ENCODE measurements at regions not wholly inside any gene's neighbourhood (a gene's known extent, or its start where the extent isn't known, plus 50 kb on each side); places are given as distances from the start of the nearest gene placed in this dataset.
"Not testable (repeated sequence)": the region's sequence is repeated elsewhere in the genome, so short reads cannot be mapped to it uniquely, and the experiment has no call there.

DNA sequence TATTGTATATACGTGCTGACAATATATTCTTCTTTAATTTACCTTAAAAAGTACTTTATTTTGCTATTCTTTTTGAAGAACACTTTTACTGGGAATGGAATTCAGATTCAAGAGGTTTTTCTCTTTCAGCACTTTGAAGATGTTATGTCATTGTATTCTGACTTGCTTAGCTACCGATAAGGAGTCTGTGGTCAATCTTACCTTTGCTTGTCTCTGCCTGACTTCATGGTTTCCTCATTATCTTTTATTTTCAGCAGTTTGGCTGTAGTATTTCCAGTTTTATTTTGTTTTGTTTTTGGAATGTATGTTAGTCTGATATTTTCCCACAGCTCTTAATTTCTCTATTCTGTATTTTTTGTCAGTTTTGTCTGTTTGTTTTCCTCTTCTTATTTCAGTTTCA, 187.9 kb upstream of the SMIM30 start:
- no peak for DNase-seq (ENCODE audit: low read depth in 2 of 2)

DNA sequence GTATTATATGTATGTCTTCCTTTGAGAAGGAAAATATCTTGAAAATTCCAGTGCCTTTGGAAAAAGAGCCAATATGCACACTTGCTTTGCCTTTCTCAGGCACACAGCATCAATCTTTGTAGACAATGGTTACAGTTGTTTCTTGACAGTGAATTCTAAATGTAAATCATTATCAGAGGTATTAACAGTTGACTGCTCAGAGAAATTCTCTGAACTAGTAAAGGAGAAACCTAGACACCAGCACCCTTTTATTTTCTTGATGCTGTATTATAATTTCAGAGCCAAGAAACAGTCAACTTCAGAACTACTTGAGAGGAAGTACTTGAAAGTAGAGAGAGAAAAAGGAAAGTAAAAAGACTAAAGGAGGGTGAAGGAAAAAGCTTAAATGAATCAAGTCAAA, 185.8 kb upstream of the SMIM30 start:
- no peak for DNase-seq (ENCODE audit: low read depth in 2 of 2)

DNA sequence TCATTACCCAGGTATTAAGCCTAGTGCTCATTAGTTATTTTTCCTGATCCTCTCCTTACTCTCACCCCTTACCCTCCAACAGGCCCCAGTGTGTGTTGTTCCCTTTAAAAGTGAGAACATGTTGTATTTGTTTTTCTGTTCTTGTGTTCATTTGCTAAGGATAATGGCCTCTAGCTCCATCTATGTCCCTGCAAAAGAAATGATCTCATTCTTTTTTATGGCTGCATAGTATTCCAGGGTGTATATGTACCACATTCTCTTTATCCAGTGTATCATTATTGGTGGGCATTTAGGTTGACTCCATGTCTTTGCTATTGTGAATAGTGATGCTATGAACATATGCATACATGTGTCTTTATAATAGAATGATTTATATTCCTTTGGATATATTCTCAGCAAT, 185.0 kb upstream of the SMIM30 start:
- DNase-seq (ENCODE audit: low read depth in 2 of 2) = not testable (repeated sequence)

DNA sequence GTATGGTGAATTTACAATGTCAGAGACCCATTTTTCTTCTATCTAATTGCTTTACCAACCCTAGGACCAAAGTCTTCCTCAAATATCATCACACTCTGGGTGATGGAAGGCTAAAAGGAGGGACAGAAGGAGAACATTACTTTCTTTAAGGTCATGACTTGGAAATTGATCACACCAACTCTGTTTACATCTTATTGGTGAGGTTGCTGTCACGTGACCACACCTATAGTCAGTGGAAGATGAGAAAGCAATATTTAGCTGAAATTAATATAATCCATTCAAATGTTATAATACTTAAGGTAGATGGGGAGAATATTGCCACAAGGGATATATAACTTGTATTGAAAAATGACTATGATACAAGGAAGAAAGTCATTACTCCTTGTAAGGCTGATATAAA, 183.6 kb upstream of the SMIM30 start:
- no peak for DNase-seq (ENCODE audit: low read depth in 2 of 2)

DNA sequence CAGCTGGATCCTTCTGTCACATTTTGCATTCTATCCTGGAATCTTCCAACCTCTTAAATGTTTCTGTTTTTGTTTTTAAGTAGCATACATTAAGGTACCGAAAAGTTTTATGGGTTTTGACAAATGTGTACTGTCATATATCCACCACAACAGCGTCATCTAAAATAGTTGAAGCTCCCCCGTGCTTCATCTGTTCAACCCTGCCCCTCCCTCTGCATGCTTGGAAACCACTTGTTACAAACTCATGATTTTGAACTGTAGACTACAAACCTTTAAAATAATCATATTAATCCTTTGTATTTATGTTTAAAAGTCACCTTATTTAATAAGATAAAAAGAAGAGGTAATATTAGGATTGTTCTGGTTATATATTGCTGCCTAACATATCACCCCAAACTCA, 182.8 kb upstream of the SMIM30 start:
- DNase-seq (ENCODE audit: low read depth in 2 of 2) = no peak

DNA sequence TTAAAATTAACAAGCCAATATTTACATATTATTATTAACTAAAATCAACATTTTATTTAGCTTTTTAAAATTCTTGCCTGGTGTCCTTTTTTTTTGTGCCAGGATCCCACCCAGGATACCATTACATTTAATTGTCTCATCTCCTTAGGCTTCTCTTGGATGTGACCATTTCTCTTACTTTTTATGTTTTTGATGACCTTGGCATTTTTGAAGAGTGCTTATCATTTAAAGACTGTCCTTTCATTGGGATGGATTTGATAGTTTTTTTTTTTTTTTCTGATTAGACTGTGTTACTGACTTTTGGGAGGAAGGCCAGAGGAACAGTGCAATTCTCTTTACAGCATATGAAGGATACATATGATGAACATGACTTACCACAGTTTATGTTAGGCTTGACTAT, 181.4 kb upstream of the SMIM30 start:
- no peak for DNase-seq (ENCODE audit: low read depth in 2 of 2)

DNA sequence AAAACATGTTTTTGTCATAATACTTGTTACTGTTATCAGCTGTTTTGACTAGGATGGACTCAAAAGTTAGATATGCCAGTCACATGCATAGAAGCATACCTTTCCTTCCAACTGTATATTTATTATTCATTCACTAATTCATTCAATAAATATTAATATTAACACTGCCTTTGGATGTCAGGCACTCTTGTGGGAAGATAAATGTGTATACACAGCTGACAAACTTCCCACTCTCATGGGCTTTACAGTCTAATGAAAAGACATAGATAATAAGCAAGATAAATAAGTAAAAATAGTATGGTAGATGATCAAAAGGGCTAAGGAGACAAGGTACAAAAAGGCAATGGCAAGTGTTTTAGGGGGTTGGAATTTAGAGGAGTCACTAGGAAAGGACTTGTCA, 180.1 kb upstream of the SMIM30 start:
- no peak for DNase-seq (ENCODE audit: low read depth in 2 of 2)

DNA sequence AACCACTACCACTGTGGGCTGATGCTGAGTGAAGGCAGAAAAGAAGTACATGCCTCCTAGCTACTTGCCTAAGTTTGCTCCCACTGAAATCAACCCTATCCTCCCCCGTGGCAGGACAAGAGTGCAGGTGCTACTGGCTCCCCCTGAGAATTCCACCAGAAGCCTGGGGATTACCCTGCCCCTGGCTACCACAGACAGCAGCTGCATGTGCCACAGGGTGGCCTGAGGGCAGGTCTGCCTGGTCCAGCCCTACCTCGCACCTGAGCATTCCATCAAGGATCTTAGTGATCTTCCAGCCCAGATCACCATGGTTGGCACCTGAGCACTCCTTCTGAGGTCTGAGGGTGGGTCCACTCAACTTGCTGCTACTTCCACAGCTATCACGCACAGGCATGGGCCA, 176.4 kb upstream of the SMIM30 start:
- no peak for DNase-seq (ENCODE audit: low read depth in 2 of 2)

DNA sequence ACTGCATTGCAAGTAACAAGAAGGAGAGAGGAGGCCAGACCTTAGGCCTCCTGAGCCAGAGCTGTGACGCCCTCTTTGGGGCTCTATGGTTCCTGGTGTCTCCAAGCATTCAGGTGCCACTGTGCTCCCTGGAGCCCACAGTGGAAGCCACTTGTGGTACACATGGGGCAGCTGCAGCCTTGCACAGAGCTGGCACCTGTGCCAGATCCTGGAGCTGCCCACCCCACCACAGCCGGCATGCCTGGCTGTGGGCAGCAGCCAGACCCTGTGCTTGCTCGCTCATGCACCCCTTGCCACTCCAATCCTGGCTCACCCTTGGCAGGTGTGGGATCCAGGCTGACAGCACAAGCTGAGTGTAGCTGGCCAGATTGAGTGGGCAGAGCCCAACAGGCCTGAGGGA, 173.8 kb upstream of the SMIM30 start:
- no peak for DNase-seq (ENCODE audit: low read depth in 2 of 2)

DNA sequence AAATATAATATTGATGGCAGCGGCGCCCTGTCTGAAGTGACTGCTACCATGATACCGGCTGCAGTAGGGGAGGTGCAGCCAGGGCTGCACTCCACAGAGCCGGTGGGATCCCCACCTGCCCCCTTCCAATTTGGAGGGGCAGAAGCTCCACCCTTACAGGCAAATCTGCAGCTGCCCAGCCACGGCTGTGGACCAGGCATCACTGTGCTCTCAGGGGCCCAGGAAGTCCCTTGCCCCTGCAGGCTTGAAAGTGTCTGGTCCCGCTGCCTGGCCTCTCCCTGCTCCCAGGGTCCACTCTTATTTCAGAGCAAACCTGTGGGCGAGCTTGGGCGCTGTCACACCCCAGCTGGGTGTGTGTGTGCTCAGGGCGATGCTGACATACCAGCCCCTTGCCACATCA, 172.7 kb upstream of the SMIM30 start:
- DNase-seq (ENCODE audit: low read depth in 2 of 2) = no peak

DNA sequence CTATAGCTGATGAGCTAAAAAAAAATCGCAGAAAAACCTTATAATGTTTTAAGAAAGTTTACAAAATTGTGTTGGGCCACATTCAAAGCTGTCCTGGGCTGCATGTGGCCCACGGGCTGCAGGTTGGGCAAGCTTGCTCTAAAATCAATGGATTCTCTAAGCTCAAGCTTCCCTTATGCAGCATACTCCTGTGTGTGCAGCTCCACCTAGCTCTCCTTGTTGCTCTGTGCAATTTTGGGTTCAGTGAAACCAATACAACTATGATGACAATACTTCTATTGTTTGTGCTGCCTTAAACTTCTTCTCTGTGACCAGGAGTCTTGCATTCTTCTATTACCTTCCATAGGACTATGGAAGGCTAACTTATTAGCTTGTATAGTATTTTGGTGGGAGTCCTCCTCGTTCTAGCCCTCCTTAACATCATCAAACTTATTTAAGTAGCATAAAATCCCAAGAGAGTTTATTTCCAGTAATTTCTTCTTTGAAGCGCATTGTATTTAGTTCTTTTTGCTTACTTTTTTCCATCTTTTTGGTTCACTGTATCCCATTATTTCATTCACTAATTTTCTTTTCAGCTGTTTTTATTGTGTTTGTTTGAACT, 170.9 kb upstream of the SMIM30 start:
- DNase-seq (ENCODE audit: low read depth in 2 of 2) = no peak

DNA sequence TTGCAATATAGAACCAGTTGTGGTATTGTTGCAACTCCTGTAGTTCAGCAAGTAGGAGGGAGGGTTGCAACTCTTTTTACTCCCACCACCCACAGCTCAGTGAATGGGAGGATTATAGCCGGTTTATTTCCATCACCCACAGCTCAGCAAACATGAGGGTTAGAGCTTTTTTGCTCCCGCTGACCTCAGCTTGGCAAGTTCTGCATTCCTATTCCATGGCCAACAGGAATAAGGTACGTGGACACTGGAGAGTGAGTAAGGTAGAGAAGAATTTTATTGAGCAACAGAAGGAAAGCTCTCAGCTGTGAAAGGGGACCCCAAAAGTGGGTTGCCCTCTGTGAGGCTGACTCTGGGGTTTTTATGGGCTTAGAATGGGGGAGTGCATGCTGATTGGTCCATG, 167.1 kb upstream of the SMIM30 start:
- no peak for DNase-seq (ENCODE audit: low read depth in 2 of 2)

DNA sequence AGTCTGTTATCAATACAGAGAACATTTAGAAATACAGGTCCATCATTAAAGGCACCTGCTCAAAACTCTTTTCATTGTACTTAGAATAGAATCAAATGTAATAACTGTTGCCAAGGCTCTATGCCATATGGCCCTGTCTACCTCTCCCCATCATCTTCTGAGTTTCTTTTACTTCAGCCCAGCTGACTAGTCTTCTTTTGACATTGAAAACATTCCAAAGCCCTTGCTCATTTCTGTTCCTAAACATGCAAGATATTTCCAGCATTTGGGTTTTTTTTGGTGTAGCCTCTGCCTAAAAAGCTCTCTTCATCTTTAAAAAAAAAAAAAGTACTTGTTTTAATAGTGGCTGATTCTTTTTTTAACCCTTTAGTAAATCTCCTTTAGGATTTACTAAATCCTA, 165.5 kb upstream of the SMIM30 start:
- DNase-seq (ENCODE audit: low read depth in 2 of 2) = no peak

DNA sequence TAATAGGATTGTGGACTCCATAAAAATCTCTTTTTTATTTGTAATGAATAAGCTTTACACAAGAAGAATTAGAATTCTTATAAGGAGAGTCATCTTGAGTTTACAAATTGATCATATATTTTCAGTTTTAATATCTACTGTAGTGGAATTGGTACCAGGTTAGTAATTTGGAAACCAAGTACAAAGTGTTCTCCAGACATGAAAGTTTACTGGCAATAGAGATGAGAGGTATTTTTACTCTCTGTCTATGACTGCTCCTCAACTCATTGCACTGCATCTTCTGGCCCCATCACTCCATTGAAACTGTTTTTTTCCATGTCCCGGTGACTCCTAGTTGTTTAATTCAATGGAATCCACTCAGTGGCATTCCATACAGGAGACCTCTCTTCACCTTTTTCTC, 164.5 kb upstream of the SMIM30 start:
- no peak for DNase-seq (ENCODE audit: low read depth in 2 of 2)

DNA sequence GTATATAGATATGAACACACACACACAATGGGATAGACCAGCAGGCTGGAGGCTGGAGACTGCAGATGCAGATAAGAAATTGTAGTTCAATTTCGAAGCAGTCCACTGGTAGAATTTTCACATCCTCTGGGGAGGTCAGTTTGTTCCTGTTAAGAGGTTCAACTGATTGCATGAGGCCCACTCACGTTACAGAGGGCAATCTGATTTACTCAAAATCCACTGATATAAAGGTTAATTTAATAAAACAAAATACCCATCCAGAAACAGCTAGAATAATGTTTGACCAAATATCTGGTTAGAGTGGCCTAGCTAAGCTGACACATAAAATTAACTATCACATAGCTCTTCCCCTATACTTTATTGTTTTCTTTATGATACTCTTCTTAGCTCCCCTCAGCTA, 162.9 kb upstream of the SMIM30 start:
- no peak for DNase-seq (ENCODE audit: low read depth in 2 of 2)

DNA sequence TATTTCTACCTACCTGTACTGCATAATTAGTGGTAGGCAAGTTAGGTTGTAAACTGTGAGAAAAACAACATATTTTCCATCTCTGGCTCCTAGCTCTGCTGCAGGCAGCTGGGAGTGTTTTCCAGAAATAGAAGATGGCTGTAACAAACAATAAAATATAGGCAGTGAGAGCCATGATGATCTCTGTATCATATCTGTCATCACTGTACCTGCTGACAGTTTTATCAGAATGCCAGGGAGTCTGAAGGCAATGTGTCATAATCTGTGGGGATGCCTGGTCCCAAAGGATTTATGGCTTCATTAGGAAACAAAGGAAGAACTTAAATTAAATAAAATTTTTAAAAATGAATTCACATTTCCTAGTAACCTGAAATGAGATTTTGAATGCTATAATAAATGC, 160.9 kb upstream of the SMIM30 start:
- no peak for DNase-seq (ENCODE audit: low read depth in 2 of 2)

DNA sequence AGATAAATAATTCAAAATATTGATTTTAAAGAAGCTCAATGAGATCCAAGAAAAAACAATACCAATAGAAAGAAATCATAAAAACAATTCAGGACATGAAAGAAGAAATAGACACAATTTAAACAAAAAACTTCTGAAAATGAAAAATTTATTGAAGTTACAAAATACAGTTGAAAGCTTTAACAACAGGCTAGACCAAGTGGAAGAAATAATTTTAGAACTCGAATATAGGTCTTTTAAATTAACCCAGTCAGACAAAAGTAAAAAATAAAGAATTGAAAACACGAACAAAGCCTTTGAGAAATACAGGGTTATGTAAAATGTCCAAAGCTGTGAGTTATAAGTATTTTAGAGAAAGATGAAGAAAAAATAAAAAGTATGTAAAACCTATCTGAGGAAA, 152.4 kb upstream of the SMIM30 start:
- DNase-seq (ENCODE audit: low read depth in 2 of 2) = no peak

DNA sequence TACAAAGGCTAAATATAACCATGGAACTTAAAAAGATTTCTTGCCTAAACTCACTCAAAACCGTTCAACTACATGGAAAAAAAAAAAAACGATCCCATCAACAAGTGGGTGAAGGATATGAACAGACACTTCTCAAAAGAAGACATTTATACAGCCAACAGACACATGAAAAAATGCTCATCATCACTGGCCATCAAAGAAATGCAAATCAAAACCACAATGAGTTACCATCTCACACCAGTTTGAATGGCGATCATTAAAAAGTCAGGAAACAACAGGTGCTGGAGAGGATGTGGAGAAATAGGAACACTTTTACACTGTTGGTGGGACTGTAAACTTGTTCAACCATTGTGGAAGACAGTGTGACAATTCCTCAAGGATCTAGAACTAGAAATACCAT, 151.2 kb upstream of the SMIM30 start:
- not testable (repeated sequence) for DNase-seq (ENCODE audit: low read depth in 2 of 2)

DNA sequence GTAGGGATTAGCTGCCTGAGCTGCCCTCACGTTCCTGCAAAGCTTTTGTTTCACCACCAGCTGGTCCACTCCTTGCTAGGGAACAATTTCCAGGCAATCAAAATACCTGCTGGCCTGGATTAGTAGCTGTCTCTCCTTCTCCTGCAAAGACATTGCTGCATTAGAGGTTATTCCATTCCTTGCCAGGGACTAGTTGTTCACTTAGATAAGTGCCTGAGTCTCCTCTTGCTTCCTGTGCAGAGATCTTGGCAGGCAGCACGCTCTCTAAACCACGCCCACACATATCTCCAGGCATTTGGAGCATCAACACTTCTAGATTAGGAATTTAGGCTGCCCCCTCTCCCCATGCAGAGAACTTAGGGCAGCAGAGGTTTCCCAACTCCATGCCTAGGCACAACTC, 150.4 kb upstream of the SMIM30 start:
- no peak for DNase-seq (ENCODE audit: low read depth in 2 of 2)

DNA sequence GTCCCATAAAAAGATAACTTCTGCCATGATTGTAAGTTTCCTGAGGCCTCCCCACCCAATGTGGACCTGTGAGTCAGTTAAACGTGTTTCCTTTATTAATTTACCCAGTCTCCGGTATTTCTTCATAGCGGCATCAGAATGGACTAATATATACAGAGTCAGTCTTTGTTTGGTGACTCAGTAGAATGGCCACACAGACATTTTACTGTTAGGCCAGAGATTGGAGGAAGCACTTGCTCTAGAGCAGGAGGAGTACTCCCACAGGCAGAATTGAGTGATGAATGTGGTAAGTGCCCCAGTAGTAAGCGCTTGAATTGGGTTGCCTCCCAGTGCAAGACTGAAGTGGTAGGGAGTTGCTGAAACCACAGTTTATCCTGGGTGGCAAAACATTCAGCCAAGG, 149.5 kb upstream of the SMIM30 start:
- DNase-seq (ENCODE audit: low read depth in 2 of 2) = no peak

DNA sequence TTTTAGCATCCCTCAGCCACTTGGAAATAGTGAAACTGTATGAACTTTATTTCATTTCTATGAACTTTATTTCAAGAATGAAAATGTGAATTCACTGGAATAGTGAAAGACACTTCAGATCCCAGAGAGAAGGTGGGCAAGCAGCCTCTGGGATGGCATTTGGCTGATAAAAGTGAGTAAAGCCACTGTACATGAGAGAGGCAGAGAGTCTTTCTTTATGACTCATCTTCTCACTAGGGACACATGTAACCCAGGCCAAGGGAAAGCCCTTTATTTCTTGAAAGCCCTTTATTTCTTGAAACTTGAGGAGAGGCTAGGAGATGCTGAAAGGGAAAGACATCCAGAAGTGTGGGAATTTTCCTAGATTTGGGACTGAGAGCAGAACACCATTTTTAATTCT, 148.9 kb upstream of the SMIM30 start:
- no peak for DNase-seq (ENCODE audit: low read depth in 2 of 2)

DNA sequence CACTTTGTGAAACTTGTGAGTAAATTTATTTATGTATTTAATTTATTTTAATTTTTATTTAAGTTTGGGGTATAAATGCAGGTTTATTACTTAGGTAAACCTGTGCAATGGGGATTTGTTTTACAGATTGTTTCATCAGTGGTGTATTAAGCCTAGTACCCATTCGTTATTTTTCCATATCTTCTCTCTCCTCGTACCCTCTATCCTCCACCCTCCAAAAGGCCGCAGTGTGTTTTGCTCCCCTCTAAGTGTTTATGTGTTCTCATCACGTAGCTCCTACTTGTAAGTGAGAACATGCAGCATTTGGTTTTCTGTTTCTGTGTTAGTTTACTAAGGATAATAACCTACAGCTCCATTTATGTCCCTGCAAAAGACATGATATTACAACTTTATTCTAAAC, 145.4 kb upstream of the SMIM30 start:
- DNase-seq (ENCODE audit: low read depth in 2 of 2) = no peak

DNA sequence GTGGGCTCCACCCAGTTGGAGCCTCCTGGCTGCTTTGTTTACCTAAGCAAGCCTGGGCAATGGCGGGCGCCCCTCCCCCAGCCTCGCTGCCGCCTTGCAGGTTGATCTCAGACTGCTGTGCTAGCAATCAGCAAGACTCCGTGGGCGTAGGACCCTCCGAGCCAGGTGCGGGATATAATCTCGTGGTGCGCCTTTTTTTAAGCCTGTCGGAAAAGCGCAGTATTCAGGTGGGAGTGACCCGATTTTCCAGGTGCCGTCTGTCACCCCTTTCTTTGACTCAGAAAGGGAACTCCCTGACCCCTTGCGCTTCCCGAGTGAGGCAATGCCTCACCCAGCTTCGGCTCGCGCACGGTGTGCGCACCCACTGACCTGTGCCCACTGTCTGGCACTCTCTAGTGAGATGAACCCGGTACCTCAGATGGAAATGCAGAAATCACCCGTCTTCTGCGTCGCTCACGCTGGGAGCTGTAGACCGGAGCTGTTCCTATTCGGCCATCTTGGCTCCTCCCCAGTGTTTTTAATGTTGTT, 144.9 kb upstream of the SMIM30 start:
- not testable (repeated sequence) for DNase-seq (ENCODE audit: low read depth in 2 of 2)

DNA sequence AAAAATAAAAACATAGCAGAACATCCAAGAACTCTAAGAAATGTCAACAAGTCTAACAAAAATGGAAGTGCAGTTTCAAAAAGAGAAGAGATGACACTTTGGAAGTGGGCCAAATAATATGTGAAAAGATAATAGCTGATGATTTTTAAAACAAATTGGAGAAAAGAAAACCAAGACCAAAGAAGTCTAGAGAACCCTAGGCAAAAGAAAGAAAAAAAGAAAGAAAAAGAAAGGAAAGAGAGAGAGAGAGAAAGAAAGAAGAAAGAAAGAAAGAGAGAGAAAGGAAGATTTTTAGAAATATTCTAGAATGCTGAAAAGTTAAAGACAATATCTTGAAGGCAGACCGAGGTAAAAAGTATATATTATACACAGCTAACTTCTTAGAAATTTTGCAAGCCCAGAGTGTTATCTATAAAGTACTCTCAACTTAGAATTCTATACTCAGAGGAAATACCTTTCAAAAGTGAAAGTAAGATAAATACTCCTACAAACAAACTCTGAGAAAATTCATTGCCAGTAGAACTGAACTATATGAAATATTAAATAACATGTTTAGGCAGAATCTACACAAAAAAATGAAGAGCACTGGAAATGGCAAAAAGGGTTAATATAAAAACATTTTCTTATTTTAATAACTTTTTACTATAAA, 138.7 kb upstream of the SMIM30 start:
- no peak for DNase-seq (ENCODE audit: low read depth in 2 of 2)

Data from activated CD4-positive, alpha-beta T cell treated with anti-CD3 and anti-CD28 coated beads for 24 hours (primary cell).